Heart left ventricle (tissue), 16 donors: ENCODE measurements at regions not wholly inside any gene's neighbourhood (a gene's known extent, or its start where the extent isn't known, plus 50 kb on each side); places are given as distances from the start of the nearest gene placed in this dataset.

Experiments
- ATAC-seq, 4 donors: fragments of 200-7000 bp; cut with Tn5 transposase; one replicate each; pipeline ENCODE4 v1.9.1; 2020 to 2022; ENCODE audit warnings: moderate library complexity in 4 of 4, mild to moderate bottlenecking in 3 of 4, moderate number of reproducible peaks in 1 of 4
- DNase-seq, 5 donors: peaks; one replicate each; pipeline ENCODE4 v3.0.0-alpha.2; 2020
- H3K27ac ChIP-seq, 12 donors: fragments of 200-600 bp; sonication (generic) in 4 of 12; one replicate each; pipeline versions ENCODE4 v1.5.0 to v1.8.0; 2016 to 2022; ENCODE audit warnings: mild to moderate bottlenecking in 2 of 12
- H3K27me3 ChIP-seq, 9 donors: fragments of 200-600 bp; sonication (generic) in 2 of 9; one replicate each; pipeline versions ENCODE4 v1.5.1 to v1.8.0; 2016 to 2022; ENCODE audit warnings: mild to moderate bottlenecking in 3 of 9
- H3K36me3 ChIP-seq, 9 donors: fragments of 200-600 bp; sonication (generic) in 2 of 9; one replicate each; pipeline versions ENCODE4 v1.5.0 to v1.8.0; 2018 to 2022; ENCODE audit warnings: mild to moderate bottlenecking in 2 of 9
- H3K4me1 ChIP-seq, 12 donors: fragments of 200-600 bp; sonication (generic) in 4 of 12; one replicate each; pipeline versions ENCODE4 v1.5.0 to v1.8.0; 2016 to 2022; ENCODE audit warnings: mild to moderate bottlenecking in 3 of 12
- H3K4me3 ChIP-seq, 12 donors: fragments of 200-600 bp; sonication (generic) in 4 of 12; one replicate each; pipeline versions ENCODE4 v1.5.0 to v1.8.0; 2017 to 2022; ENCODE audit warnings: mild to moderate bottlenecking in 9 of 12, moderate library complexity in 4 of 12
- H3K9me3 ChIP-seq, 12 donors: fragments of 200-600 bp; sonication (generic) in 4 of 12; one replicate each; pipeline versions ENCODE4 v1.5.0 to v1.8.0; 2016 to 2022; ENCODE audit warnings: mild to moderate bottlenecking in 1 of 12
- CTCF ChIP-seq, 12 donors: fragments of 200-600 bp; sonication (generic) in 4 of 12; IDR thresholded peaks; one replicate each; pipeline versions ENCODE4 v1.5.0 to v1.8.0; 2018 to 2022; ENCODE audit warnings: antibody characterized with exemption in 12 of 12, mild to moderate bottlenecking in 5 of 12
- POLR2A ChIP-seq, 2 donors: fragments of 450-650 bp; IDR thresholded peaks; one replicate each; pipeline ENCODE4 v1.6.1; 2017; ENCODE audit warnings: antibody characterized with exemption in 2 of 2, mild to moderate bottlenecking in 2 of 2, moderate library complexity in 2 of 2
- WGBS, 4 donors: extraction: QIAGEN DNeasy Blood & Tissue Kit in 2 of 4; methylation state at CpG; one replicate each; pipeline versions ENCODE4 v1.1.5 to v1.1.7; 2013 to 2018; 5-methylcytosine and 5-hydroxymethylcytosine counted together
- intact Hi-C, 10 donors: fragments of 100-400 bp; cut with DNase I; formaldehyde crosslinking; loops; one replicate each; pipeline versions ENCODE4 v1.11.1 to v1.14.2; 2022
- donor health status: ischemic (EF 13 %, LVEDD 7.1; RV severe dilation, severe dysfunction).
- donor health status: healthy with polysubstance abuse.
- donor health status: DM: no; HTN: yes; CAD: no.
- donor health status: DM: no; HTN: no; CAD: no.
- donor health status: ischemic (EF 25% LVEDD 6.9; RV normal size, moderate dysfunction).
- donor health status: ischemic (EF 25% LVEDD 5.7; RV mildly dilated, moderate dysfunction).
- donor health status: healthy.
- donor health status: DM: yes; HTN: yes; CAD: no.
- donor health status: ischemic (EF 35%, LVEDD 5.7; RV mildly dilated, moderate dysfunction).
- donor health status: nonischemic (EF 11% LVEDD 7.7; RV severe dilation, severe dysfunction).
- donor health status: DM: yes; HTN: yes; CAD: no.
- donor health status: PGD.
- donor health status: ischemic (EF 29% LVEDD 5.4; RV normal size, mild dysfunction).
- donor health status: nonischemic (EF 23%, LVEDD 6.1; RV moderate dilation, normal function).

DNA sequence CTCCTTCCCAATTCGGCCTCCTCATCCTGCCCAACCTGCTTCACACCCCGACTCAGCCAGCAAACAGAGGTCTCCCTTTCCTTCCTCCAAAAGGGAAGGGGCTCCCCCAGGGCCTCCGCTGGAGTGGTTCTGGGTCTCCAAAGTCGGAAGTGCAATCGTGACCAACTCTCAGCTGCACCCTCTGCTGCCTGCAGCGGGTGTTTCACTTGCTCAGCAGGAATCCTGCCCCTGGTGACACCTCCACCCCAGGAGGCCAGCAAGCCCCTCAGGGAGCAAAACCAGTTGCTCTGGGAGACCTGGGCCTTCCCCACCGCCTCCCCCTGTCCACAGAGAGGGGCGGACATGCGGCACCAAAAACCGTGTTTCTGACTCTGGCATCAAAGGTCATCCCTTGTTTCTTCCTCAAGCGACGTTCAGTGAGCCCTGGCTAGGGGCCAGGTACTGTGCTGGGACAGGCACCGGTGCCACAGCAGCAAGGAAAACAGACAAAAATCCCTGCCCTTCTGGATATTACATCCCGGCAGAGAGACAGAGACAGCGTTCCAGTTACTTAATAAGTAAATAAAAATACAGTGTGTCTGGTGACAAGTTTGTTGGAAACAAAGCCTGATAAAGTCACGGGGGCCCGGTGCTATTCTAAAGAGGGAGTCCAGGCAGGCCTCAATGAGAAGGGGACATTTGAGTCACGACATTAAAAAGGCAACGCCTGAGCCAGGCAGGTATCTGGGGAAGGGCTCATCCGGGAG lies 219.0 kb downstream of the BMP7 start:
- H3K4me3 ChIP-seq = no peak overlapping the region
- DNase-seq = peak in 1 of 5 donors; percentile 31
- H3K36me3 ChIP-seq = no peaks in the 10 kb centered on the region
- no peaks in the 10 kb centered on the region for H3K9me3 ChIP-seq
- 37 to 51% (median 45%) methylated on average over 20 of the region's 20 CpGs for WGBS, 4 donors
- intact Hi-C loops = loop anchor here in 1 of 10 donors (5.0 kb wide), 1 partner anchor 495 kb away; no protein-coding TSS in a partner anchor
- no peak overlapping the region for H3K27ac ChIP-seq
- H3K27me3 ChIP-seq = peaks cover 0 to 18% (median 11%) of the 10 kb centered on the region in 9 donors
- peaks cover 0 to 6% (median 0%) of the 10 kb centered on the region in 12 donors for H3K4me1 ChIP-seq
- ATAC-seq = peak in 1 of 4 donors; percentile 39
- TF ChIP-seq CTCF (IDR thresholded peaks at IDR 0.05) (peak in 1 of 12 donors; percentile 6), POLR2A (IDR thresholded peaks at IDR 0.05) (no peak)

DNA sequence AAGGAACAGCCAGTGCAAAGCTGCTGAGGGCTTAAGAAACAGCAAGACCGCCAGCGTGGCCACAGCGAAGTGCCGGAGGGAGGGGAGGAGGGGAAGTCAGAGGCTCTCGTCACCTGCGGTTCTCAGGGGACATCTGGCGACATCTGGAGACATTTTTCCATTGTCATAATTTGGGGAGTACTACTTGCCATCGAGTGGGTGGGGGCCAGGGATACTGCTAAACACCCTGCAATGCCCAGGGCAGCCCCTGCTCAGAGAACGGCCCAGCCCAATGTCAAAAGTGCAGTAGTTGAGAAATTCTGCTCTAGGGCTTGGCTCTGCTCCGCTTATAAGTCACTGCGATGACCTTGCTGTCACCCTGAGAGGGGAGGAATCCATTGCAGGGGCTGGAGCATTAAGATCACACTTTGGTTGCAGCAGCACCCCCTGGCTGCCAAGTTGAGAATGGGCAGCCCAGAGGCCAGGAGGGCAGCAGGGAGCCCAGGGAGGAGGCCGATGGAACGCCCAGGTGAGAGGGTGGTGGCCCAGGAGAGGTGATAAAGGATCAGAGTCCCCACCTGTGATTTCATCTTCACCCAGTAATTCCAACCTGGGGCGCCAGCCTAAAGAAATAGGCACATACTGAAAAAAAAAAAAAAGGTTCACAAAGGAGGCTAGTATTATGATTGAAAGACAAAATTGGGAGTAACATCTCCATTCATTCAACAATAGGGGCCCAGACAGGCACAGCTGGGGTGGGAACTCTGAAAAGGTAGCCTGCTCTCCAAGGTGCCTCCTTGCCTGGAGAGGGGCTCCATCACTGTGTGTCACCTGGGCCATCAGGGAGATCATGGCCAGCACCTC lies 218.2 kb downstream of the BMP7 start:
- peaks cover 0 to 6% (median 0%) of the 10 kb centered on the region in 12 donors for H3K4me1 ChIP-seq
- H3K27ac ChIP-seq = no peak overlapping the region
- intact Hi-C loops = loop anchor here in 1 of 10 donors (5.0 kb wide), 1 partner anchor 496 kb away; no protein-coding TSS in a partner anchor
- DNase-seq (no peak), ATAC-seq (peak in 1 of 4 donors; percentile 34)
- H3K36me3 ChIP-seq = no peaks in the 10 kb centered on the region
- H3K4me3 ChIP-seq = no peak overlapping the region
- peak in 8 of 12 donors; percentile 9 to 46 (median 40) for TF ChIP-seq CTCF (IDR thresholded peaks at IDR 0.05)
- TF ChIP-seq POLR2A (IDR thresholded peaks at IDR 0.05) = no peak
- peaks cover 0 to 18% (median 9%) of the 10 kb centered on the region in 9 donors for H3K27me3 ChIP-seq
- 53 to 60% (median 55%) methylated on average over 12 to 14 of the region's 14 CpGs for WGBS, 4 donors
- H3K9me3 ChIP-seq = peaks cover 0 to 4% (median 0%) of the 10 kb centered on the region in 12 donors

DNA sequence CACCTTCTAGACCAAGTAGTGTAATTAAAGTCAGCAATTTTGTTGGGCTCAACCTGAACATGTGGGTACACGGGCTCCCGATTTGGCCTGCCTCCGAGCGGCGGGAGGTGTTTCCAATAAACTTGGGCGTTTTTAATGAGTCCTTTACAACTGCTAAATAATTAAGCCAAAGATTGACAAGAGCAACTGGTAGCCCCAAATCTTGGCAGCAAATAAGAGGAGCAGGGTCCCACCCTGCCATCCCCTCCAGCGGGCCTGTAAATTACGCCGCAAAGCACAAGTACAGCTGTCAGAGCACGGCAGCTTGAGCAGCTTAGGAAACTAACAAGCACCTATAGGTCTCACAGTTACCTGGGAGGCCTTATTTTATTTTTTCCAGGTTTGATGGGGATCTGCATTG lies 217.1 kb downstream of the BMP7 start:
- H3K36me3 ChIP-seq = no peaks in the 10 kb centered on the region
- no peak overlapping the region for H3K27ac ChIP-seq
- 83 to 89% (median 86%) methylated on average over 10 of the region's 10 CpGs for WGBS, 4 donors
- ATAC-seq (no peak), DNase-seq (no peak)
- TF ChIP-seq CTCF (IDR thresholded peaks at IDR 0.05) = no peak
- TF ChIP-seq POLR2A (IDR thresholded peaks at IDR 0.05) = no peak
- intact Hi-C loops = loop anchor here in 1 of 10 donors (5.0 kb wide), 1 partner anchor 497 kb away; no protein-coding TSS in a partner anchor
- peaks cover 0 to 4% (median 0%) of the 10 kb centered on the region in 12 donors for H3K9me3 ChIP-seq
- H3K4me1 ChIP-seq = no peaks in the 10 kb centered on the region
- H3K4me3 ChIP-seq = no peak overlapping the region
- peaks cover 0 to 18% (median 9%) of the 10 kb centered on the region in 9 donors for H3K27me3 ChIP-seq

GRCh38 chr20:57051096-57051495 lies 215.3 kb downstream of the BMP7 start:
- intact Hi-C loops = no loop called here
- DNase-seq (no peak), ATAC-seq (no peak)
- Histone ChIP-seq H3K4me3 (no peak overlapping the region), H3K9me3 (peaks cover 0 to 4% (median 0%) of the 10 kb centered on the region in 12 donors), H3K36me3 (no peaks in the 10 kb centered on the region), H3K27me3 (peaks cover 0 to 18% (median 6%) of the 10 kb centered on the region in 9 donors), H3K4me1 (no peaks in the 10 kb centered on the region), H3K27ac (no peak overlapping the region)
- WGBS, 4 donors = 85 to 90% (median 89%) methylated on average over 4 of the region's 4 CpGs
- TF ChIP-seq POLR2A (IDR thresholded peaks at IDR 0.05) (no peak), CTCF (IDR thresholded peaks at IDR 0.05) (no peak)
